KMS-11 (cell line): ENCODE measurements at regions not wholly inside any gene's neighbourhood (a gene's known extent, or its start where the extent isn't known, plus 50 kb on each side); places are given as distances from the start of the nearest gene placed in this dataset.

Experiments
- H2AFZ ChIP-seq: fragments of 200-600 bp; sonication (generic); 2 replicates; pipeline ENCODE4 v1.6.1; 2016; ENCODE audit warnings: antibody characterized with exemption, mixed run types, low read depth
- H3K27ac ChIP-seq: fragments of 200-600 bp; sonication (generic); 2 replicates; pipeline ENCODE4 v1.6.1; 2016; ENCODE audit warnings: mild to moderate bottlenecking, mixed run types
- H3K27me3 ChIP-seq: fragments of 200-600 bp; sonication (generic); 2 replicates; pipeline ENCODE4 v1.6.1; 2017; ENCODE audit warnings: mild to moderate bottlenecking, low read depth, mixed run types, moderate library complexity; ENCODE audit not compliant: insufficient read depth
- H3K36me3 ChIP-seq: fragments of 200-600 bp; sonication (generic); 2 replicates; pipeline ENCODE4 v1.6.1; 2017; ENCODE audit warnings: mild to moderate bottlenecking, mixed run types; ENCODE audit not compliant: insufficient read depth
- H3K4me1 ChIP-seq: fragments of 200-600 bp; sonication (generic); 2 replicates; pipeline ENCODE4 v1.6.1; 2016; ENCODE audit warnings: mild to moderate bottlenecking, low read depth, mixed run types; ENCODE audit not compliant: poor library complexity, severe bottlenecking
- H3K4me2 ChIP-seq: fragments of 200-600 bp; sonication (generic); 2 replicates; pipeline ENCODE4 v1.7.0; 2016; ENCODE audit warnings: mild to moderate bottlenecking, mixed run types
- H3K4me3 ChIP-seq: fragments of 200-600 bp; sonication (generic); IDR thresholded peaks from 2 replicates; pipeline ENCODE4 v1.6.1; 2017; ENCODE audit warnings: low read depth, low read length, mixed read lengths; ENCODE audit not compliant: insufficient read depth
- H3K79me2 ChIP-seq: fragments of 200-600 bp; sonication (generic); 2 replicates; pipeline ENCODE4 v1.6.1; 2016; ENCODE audit warnings: low read depth, mixed run types; ENCODE audit not compliant: insufficient read depth
- H3K9ac ChIP-seq: fragments of 200-600 bp; sonication (generic); 2 replicates; pipeline ENCODE4 v1.6.1; 2016; ENCODE audit warnings: mild to moderate bottlenecking, mixed run types
- H4K20me1 ChIP-seq: fragments of 200-600 bp; sonication (generic); 2 replicates; pipeline ENCODE4 v1.6.1; 2016; ENCODE audit warnings: mild to moderate bottlenecking, mixed run types; ENCODE audit not compliant: insufficient read depth
- CTCF ChIP-seq: fragments of 200-600 bp; sonication (generic); conservative IDR thresholded peaks from 2 replicates; pipeline ENCODE4 v1.6.1; 2017; ENCODE audit warnings: low read depth, mild to moderate bottlenecking, antibody characterized with exemption, low read length, moderate library complexity, mixed read lengths

GRCh38 chr6:92847988-92848387 is 571.4 kb downstream of the EPHA7 start:
- Histone ChIP-seq H3K4me2 (no peak overlapping the region), H4K20me1 (no peaks in the 10 kb centered on the region), H3K27ac (no peak overlapping the region), H3K27me3 (no peaks in the 10 kb centered on the region), H3K4me1 (no peaks in the 10 kb centered on the region), H2AFZ (no peak overlapping the region), H3K79me2 (no peaks in the 10 kb centered on the region), H3K36me3 (no peaks in the 10 kb centered on the region), H3K9ac (no peak overlapping the region), H3K4me3 (no peak overlapping the region)
- no peak for TF ChIP-seq CTCF

GRCh38 chr6:92840246-92840930 is 579.0 kb downstream of the EPHA7 start:
- no peaks in the 10 kb centered on the region for H4K20me1 ChIP-seq
- H3K36me3 ChIP-seq, result no peaks in the 10 kb centered on the region
- H3K4me3 ChIP-seq, result no peak overlapping the region
- H3K79me2 ChIP-seq, result no peaks in the 10 kb centered on the region
- H3K27ac ChIP-seq, result no peak overlapping the region
- TF ChIP-seq CTCF, result no peak
- no peak overlapping the region for H3K4me2 ChIP-seq
- no peaks in the 10 kb centered on the region for H3K4me1 ChIP-seq
- no peak overlapping the region for H2AFZ ChIP-seq
- H3K27me3 ChIP-seq, result no peaks in the 10 kb centered on the region
- H3K9ac ChIP-seq, result no peak overlapping the region

GRCh38 chr6:92828788-92829187 is 590.6 kb downstream of the EPHA7 start:
- no peaks in the 10 kb centered on the region for H3K36me3 ChIP-seq
- TF ChIP-seq CTCF, result no peak
- no peak overlapping the region for H2AFZ ChIP-seq
- H3K79me2 ChIP-seq, result no peaks in the 10 kb centered on the region
- no peaks in the 10 kb centered on the region for H3K27me3 ChIP-seq
- no peaks in the 10 kb centered on the region for H4K20me1 ChIP-seq
- no peak overlapping the region for H3K4me3 ChIP-seq
- H3K9ac ChIP-seq, result no peak overlapping the region
- H3K4me2 ChIP-seq, result no peak overlapping the region
- no peaks in the 10 kb centered on the region for H3K4me1 ChIP-seq
- no peak overlapping the region for H3K27ac ChIP-seq

- Histone ChIP-seq H3K4me2 (no peak overlapping the region), H4K20me1 (no peaks in the 10 kb centered on the region), H3K36me3 (no peaks in the 10 kb centered on the region), H3K27me3 (no peaks in the 10 kb centered on the region), H3K9ac (no peak overlapping the region), H3K4me3 (no peak overlapping the region), H3K27ac (no peak overlapping the region), H3K79me2 (no peaks in the 10 kb centered on the region), H3K4me1 (no peaks in the 10 kb centered on the region), H2AFZ (no peak overlapping the region)
- TF ChIP-seq CTCF, result no peak
These were observed 592.3 kb downstream of the EPHA7 start for GRCh38 chr6:92827104-92827503.
